ENCODE measurements at regions not wholly inside any gene's neighbourhood (a gene's known extent, or its start where the extent isn't known, plus 50 kb on each side); places are given as distances from the start of the nearest gene placed in this dataset.

GRCh38 chr4:104795264-104795939, 300.7 kb upstream of the CXXC4 start:
- H3K36me3 ChIP-seq (ENCODE audit: control insufficient read depth, insufficient read depth, low read length) = no peaks in the 10 kb centered on the region
- no peak overlapping the region for H3K4me3 Mint-ChIP-seq (ENCODE audit: unreplicated experiment)
- TF ChIP-seq CTCF (IDR thresholded peaks at IDR 0.05; ENCODE audit: insufficient read depth in 1 of 2, low read depth in 1 of 2, low read length in 1 of 2, severe bottlenecking in 1 of 2, unreplicated experiment in 1 of 2) = no peak
- no peaks in the 10 kb centered on the region for H3K9me3 ChIP-seq
- no peak overlapping the region for H3K4me3 ChIP-seq (ENCODE audit: low read depth, low read length)
- no TSS peak for BruUV-seq (replicated peaks)
- H3K27ac Mint-ChIP-seq (ENCODE audit: unreplicated experiment) = no peak overlapping the region
- intact Hi-C loops (cut with micrococcal nuclease; ENCODE audit: unreplicated experiment) = no loop called here
- no peaks in the 10 kb centered on the region for H3K4me1 ChIP-seq
- ChIA-PET CTCF (no interaction called here), POLR2A (no interaction called here)
- H3K4me1 Mint-ChIP-seq (ENCODE audit: low read depth, unreplicated experiment) = no peaks in the 10 kb centered on the region
- H3K9me3 Mint-ChIP-seq (ENCODE audit: unreplicated experiment) = no peaks in the 10 kb centered on the region
- no peak for DNase-seq
- H3K36me3 Mint-ChIP-seq (ENCODE audit: insufficient read depth, unreplicated experiment) = no peaks in the 10 kb centered on the region
- no peaks in the 10 kb centered on the region for H3K27me3 ChIP-seq (replicated peaks; ENCODE audit: control insufficient read depth, insufficient read depth, low read length)
- H3K27me3 Mint-ChIP-seq (ENCODE audit: insufficient read depth, unreplicated experiment) = no peaks in the 10 kb centered on the region

GRCh38 chr4:104811727-104812126, 317.0 kb upstream of the CXXC4 start:
- no peak for DNase-seq
- Mint-ChIP-seq H3K27ac (ENCODE audit: unreplicated experiment) (no peak overlapping the region), H3K4me3 (ENCODE audit: unreplicated experiment) (no peak overlapping the region), H3K9me3 (ENCODE audit: unreplicated experiment) (no peaks in the 10 kb centered on the region), H3K4me1 (ENCODE audit: low read depth, unreplicated experiment) (no peaks in the 10 kb centered on the region), H3K36me3 (ENCODE audit: insufficient read depth, unreplicated experiment) (no peaks in the 10 kb centered on the region), H3K27me3 (ENCODE audit: insufficient read depth, unreplicated experiment) (no peaks in the 10 kb centered on the region)
- ChIA-PET POLR2A (no interaction called here), CTCF (no interaction called here)
- Histone ChIP-seq H3K4me1 (no peaks in the 10 kb centered on the region), H3K4me3 (ENCODE audit: low read depth, low read length) (no peak overlapping the region), H3K27me3 (replicated peaks; ENCODE audit: control insufficient read depth, insufficient read depth, low read length) (no peaks in the 10 kb centered on the region), H3K36me3 (ENCODE audit: control insufficient read depth, insufficient read depth, low read length) (no peaks in the 10 kb centered on the region), H3K9me3 (no peaks in the 10 kb centered on the region)
- intact Hi-C loops (cut with micrococcal nuclease; ENCODE audit: unreplicated experiment) = no loop called here
- no TSS peak for BruUV-seq (replicated peaks)
- TF ChIP-seq CTCF (IDR thresholded peaks at IDR 0.05; ENCODE audit: insufficient read depth in 1 of 2, low read depth in 1 of 2, low read length in 1 of 2, severe bottlenecking in 1 of 2, unreplicated experiment in 1 of 2) = no peak

GRCh38 chr4:104815665-104816064, 321.0 kb upstream of the CXXC4 start:
- Mint-ChIP-seq H3K27me3 (ENCODE audit: insufficient read depth, unreplicated experiment) (no peaks in the 10 kb centered on the region), H3K4me3 (ENCODE audit: unreplicated experiment) (no peak overlapping the region), H3K36me3 (ENCODE audit: insufficient read depth, unreplicated experiment) (no peaks in the 10 kb centered on the region), H3K9me3 (ENCODE audit: unreplicated experiment) (no peaks in the 10 kb centered on the region), H3K27ac (ENCODE audit: unreplicated experiment) (no peak overlapping the region), H3K4me1 (ENCODE audit: low read depth, unreplicated experiment) (no peaks in the 10 kb centered on the region)
- no peak for TF ChIP-seq CTCF (IDR thresholded peaks at IDR 0.05; ENCODE audit: insufficient read depth in 1 of 2, low read depth in 1 of 2, low read length in 1 of 2, severe bottlenecking in 1 of 2, unreplicated experiment in 1 of 2)
- BruUV-seq (replicated peaks) = no TSS peak
- no peak for DNase-seq
- POLR2A ChIA-PET = no interaction called here
- no peaks in the 10 kb centered on the region for H3K27me3 ChIP-seq (replicated peaks; ENCODE audit: control insufficient read depth, insufficient read depth, low read length)
- CTCF ChIA-PET = no interaction called here
- intact Hi-C loops (cut with micrococcal nuclease; ENCODE audit: unreplicated experiment) = no loop called here
- H3K4me1 ChIP-seq = no peaks in the 10 kb centered on the region
- H3K9me3 ChIP-seq = no peaks in the 10 kb centered on the region
- H3K36me3 ChIP-seq (ENCODE audit: control insufficient read depth, insufficient read depth, low read length) = no peaks in the 10 kb centered on the region
- no peak overlapping the region for H3K4me3 ChIP-seq (ENCODE audit: low read depth, low read length)

Measured in Caco-2 (cell line).